Erythroblast (primary cell): ENCODE measurements at regions not wholly inside any gene's neighbourhood (a gene's known extent, or its start where the extent isn't known, plus 50 kb on each side); places are given as distances from the start of the nearest gene placed in this dataset.

Source experiments
- GATA1 ChIP-seq: IDR thresholded peaks from 2 replicates; pipeline ENCODE4 v1.6.1; 2011; ENCODE audit warnings: low read depth, mild to moderate bottlenecking, control low read depth, low read length, moderate library complexity
- POLR2A ChIP-seq: IDR thresholded peaks from 2 replicates; pipeline ENCODE4 v1.6.1; 2011; ENCODE audit warnings: mild to moderate bottlenecking, low read length

- TF ChIP-seq POLR2A, result no peak
- TF ChIP-seq GATA1, result no peak
Observed at GRCh38 chr5:61815339-61815738, 483.3 kb downstream of the ZSWIM6 start.
